ENCODE measurements at regions not wholly inside any gene's neighbourhood (a gene's known extent, or its start where the extent isn't known, plus 50 kb on each side); places are given as distances from the start of the nearest gene placed in this dataset.

DNA sequence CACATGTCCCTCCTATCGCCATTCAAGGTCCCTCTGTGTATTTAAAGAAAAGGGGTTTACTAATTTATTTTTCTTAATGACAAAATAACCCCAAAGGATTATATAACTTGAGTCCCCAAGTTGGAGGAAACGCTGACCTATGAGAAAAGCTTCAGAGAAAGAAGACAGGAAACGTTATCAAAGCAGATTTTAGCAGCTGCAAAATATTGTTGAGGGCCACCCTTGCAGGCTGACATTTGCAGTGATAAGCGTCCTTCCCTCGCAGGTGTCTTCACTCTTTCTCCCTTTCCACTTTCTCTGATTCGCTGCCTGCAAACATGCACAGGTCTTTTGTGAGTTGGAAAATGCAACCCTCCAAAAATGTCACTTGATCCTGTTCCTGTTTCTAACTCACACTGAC lies 103.2 kb upstream of the RIPOR2 start:
- CTCF ChIA-PET: no interaction called here
- intact Hi-C loops (cut with micrococcal nuclease; ENCODE audit: unreplicated experiment): no loop called here
- POLR2A ChIA-PET (ENCODE audit: unreplicated experiment): no interaction called here
- Histone ChIP-seq H3K4me2 (no peak overlapping the region), H2AFZ (no peak overlapping the region), H3K36me3 (ENCODE audit: low read depth) (no peaks in the 10 kb centered on the region), H3K27me3 (ENCODE audit: insufficient read depth, low read depth) (no peaks in the 10 kb centered on the region), H3K27ac (no peak overlapping the region), H3K9me3 (ENCODE audit: insufficient read depth, low read depth) (no peaks in the 10 kb centered on the region; the same call in 1 of the 2 replicates), H3F3A (ENCODE audit: insufficient read depth, low read depth) (no peaks in the 10 kb centered on the region), H3K79me2 (ENCODE audit: low read depth) (no peaks in the 10 kb centered on the region), H3K9me2 (ENCODE audit: insufficient read depth) (no peaks in the 10 kb centered on the region), H4K20me1 (ENCODE audit: insufficient read depth) (no peaks in the 10 kb centered on the region), H3K4me3 (no peak overlapping the region), H3K4me1 (replicated peaks; ENCODE audit: insufficient read depth) (no peaks in the 10 kb centered on the region)
- no peak for DNase-seq
- no peak for TF ChIP-seq EZH2 (IDR thresholded peaks at IDR 0.05; ENCODE audit: low read depth)
- TF ChIP-seq, protein P1, sequence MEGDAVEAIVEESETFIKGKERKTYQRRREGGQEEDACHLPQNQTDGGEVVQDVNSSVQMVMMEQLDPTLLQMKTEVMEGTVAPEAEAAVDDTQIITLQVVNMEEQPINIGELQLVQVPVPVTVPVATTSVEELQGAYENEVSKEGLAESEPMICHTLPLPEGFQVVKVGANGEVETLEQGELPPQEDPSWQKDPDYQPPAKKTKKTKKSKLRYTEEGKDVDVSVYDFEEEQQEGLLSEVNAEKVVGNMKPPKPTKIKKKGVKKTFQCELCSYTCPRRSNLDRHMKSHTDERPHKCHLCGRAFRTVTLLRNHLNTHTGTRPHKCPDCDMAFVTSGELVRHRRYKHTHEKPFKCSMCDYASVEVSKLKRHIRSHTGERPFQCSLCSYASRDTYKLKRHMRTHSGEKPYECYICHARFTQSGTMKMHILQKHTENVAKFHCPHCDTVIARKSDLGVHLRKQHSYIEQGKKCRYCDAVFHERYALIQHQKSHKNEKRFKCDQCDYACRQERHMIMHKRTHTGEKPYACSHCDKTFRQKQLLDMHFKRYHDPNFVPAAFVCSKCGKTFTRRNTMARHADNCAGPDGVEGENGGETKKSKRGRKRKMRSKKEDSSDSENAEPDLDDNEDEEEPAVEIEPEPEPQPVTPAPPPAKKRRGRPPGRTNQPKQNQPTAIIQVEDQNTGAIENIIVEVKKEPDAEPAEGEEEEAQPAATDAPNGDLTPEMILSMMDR (conservative IDR thresholded peaks at IDR 0.05): no peak
- BruUV-seq (replicated peaks): no TSS peak

DNA sequence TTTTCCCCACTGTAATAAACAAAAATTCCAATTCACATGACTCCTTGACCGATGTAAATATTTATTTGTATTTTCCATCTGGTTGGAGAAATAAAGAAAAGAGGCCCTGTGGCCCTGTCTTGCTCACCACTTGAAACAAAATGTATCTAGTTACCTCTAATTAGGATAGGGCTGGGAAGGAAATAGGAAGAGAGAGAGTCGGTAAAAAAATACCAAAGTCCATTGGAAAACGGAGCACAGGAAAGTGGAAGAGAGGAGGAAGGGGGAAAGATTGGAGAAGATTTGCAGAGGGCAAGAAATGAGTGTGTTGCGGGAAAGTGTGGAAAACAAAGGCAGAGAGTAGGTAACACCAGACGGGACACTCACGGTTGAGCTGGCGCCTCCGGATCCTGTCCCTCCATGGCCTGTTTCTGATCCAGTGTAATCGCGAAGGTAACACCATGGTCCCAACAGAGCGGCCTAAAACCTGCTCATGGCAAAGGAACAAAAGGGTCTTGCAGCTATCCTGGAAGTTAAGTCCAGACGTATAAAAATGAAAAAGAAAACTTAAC lies 105.8 kb upstream of the RIPOR2 start:
- H3F3A ChIP-seq (ENCODE audit: insufficient read depth, low read depth): no peaks in the 10 kb centered on the region
- POLR2A ChIA-PET (ENCODE audit: unreplicated experiment): no interaction called here
- H3K27me3 ChIP-seq (ENCODE audit: insufficient read depth, low read depth): no peaks in the 10 kb centered on the region
- CTCF ChIA-PET: no interaction called here
- no peak overlapping the region for H3K4me3 ChIP-seq
- no peak overlapping the region for H3K4me2 ChIP-seq
- no peak overlapping the region for H3K27ac ChIP-seq
- no peak overlapping the region; the same call in 1 of the 2 replicates for H2AFZ ChIP-seq
- BruUV-seq (replicated peaks): no TSS peak
- no peak for DNase-seq
- no peaks in the 10 kb centered on the region for H3K36me3 ChIP-seq (ENCODE audit: low read depth)
- H3K9me2 ChIP-seq (ENCODE audit: insufficient read depth): no peaks in the 10 kb centered on the region
- TF ChIP-seq EZH2 (IDR thresholded peaks at IDR 0.05; ENCODE audit: low read depth): no peak
- TF ChIP-seq, protein P1 (conservative IDR thresholded peaks at IDR 0.05): no peak
- H3K79me2 ChIP-seq (ENCODE audit: low read depth): no peaks in the 10 kb centered on the region
- no peaks in the 10 kb centered on the region for H4K20me1 ChIP-seq (ENCODE audit: insufficient read depth)
- no peaks in the 10 kb centered on the region for H3K4me1 ChIP-seq (replicated peaks; ENCODE audit: insufficient read depth)
- intact Hi-C loops (cut with micrococcal nuclease; ENCODE audit: unreplicated experiment): no loop called here
- H3K9me3 ChIP-seq (ENCODE audit: insufficient read depth, low read depth): no peaks in the 10 kb centered on the region; the same call in 1 of the 2 replicates

DNA sequence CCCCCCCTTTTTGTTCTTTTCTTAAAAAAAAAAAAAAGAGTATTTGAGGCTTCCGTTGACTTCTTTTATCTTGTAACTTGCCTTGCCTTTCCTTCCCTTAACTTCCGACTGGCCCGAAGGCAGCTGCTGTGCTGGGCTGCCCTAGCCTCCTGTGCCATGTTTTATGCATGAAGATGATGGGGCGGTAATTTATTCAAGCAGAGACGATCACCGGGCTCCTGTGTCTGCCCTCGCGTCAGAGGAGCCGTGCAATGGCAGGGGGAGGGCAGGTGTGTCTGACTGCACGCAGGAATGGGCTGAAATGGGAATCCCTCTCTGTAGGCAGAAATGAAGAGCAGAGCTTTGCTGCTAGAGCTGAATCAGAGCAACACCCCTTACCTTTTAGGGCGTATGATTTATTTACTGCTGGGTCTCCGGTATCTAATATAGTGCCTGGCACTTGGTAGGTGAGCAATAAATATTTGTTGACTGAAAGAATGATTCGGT lies 106.3 kb upstream of the RIPOR2 start:
- no peaks in the 10 kb centered on the region for H4K20me1 ChIP-seq (ENCODE audit: insufficient read depth)
- no peaks in the 10 kb centered on the region for H3F3A ChIP-seq (ENCODE audit: insufficient read depth, low read depth)
- H3K4me2 ChIP-seq: no peak overlapping the region
- no peak overlapping the region for H3K27ac ChIP-seq
- BruUV-seq (replicated peaks): no TSS peak
- no peaks in the 10 kb centered on the region for H3K36me3 ChIP-seq (ENCODE audit: low read depth)
- H3K79me2 ChIP-seq (ENCODE audit: low read depth): no peaks in the 10 kb centered on the region
- no peak overlapping the region for H2AFZ ChIP-seq
- intact Hi-C loops (cut with micrococcal nuclease; ENCODE audit: unreplicated experiment): no loop called here
- no peak overlapping the region for H3K4me3 ChIP-seq
- CTCF ChIA-PET: no interaction called here
- no peaks in the 10 kb centered on the region for H3K27me3 ChIP-seq (ENCODE audit: insufficient read depth, low read depth)
- no peak for TF ChIP-seq EZH2 (IDR thresholded peaks at IDR 0.05; ENCODE audit: low read depth)
- TF ChIP-seq, protein P1 (conservative IDR thresholded peaks at IDR 0.05): no peak
- no peaks in the 10 kb centered on the region for H3K9me2 ChIP-seq (ENCODE audit: insufficient read depth)
- no peaks in the 10 kb centered on the region for H3K4me1 ChIP-seq (replicated peaks; ENCODE audit: insufficient read depth)
- DNase-seq: no peak
- POLR2A ChIA-PET (ENCODE audit: unreplicated experiment): no interaction called here
- H3K9me3 ChIP-seq (ENCODE audit: insufficient read depth, low read depth): no peaks in the 10 kb centered on the region; the same call in 1 of the 2 replicates

Data from PC-9 (cell line).